ENCODE measurements at regions not wholly inside any gene's neighbourhood (a gene's known extent, or its start where the extent isn't known, plus 50 kb on each side); places are given as distances from the start of the nearest gene placed in this dataset.

GRCh38 chr11:45079943-45080719 is 66.3 kb upstream of the PRDM11 start:
- POLR2A ChIA-PET = no interaction called here
- intact Hi-C loops (cut with micrococcal nuclease) (no loop called here), dilution Hi-C loops (cut with MboI; ENCODE audit: extremely low pct_ligation_motif_present, low sequenced_read_pairs) (no loop called here)
- H3K36me3 ChIP-seq (ENCODE audit: control insufficient read depth in 2 of 2, extremely low read depth in 1 of 2, insufficient read depth in 2 of 2, low read length in 2 of 2) = no peaks in the 10 kb centered on the region
- peaks cover 7 to 8% of the 10 kb centered on the region in 2 experiments for H3K27me3 ChIP-seq (ENCODE audit: control insufficient read depth in 2 of 2, insufficient read depth in 2 of 2, low read length in 2 of 2)
- CTCF ChIA-PET = interaction anchor here (1.2 to 1.4 kb wide), 2 partner anchors 17 to 144 kb away, joined by 3 to 4 read pairs; no protein-coding TSS in a partner anchor
- H2AFZ ChIP-seq (ENCODE audit: low read depth, low read length) = no peak overlapping the region
- no peak for DNase-seq (ENCODE audit: low read depth, low spot score)
- no peaks in the 10 kb centered on the region for H3K4me1 ChIP-seq (ENCODE audit: control insufficient read depth, extremely low read depth, insufficient read depth, low read length)
- H3K9me1 ChIP-seq (replicated peaks; ENCODE audit: control insufficient read depth, extremely low read depth, insufficient read depth, low read length) = no peaks in the 10 kb centered on the region
- no peak overlapping the region for H3K4me2 ChIP-seq (ENCODE audit: insufficient read depth, low read length)
- no peak for FAIRE-seq
- no peaks in the 10 kb centered on the region for H3K79me2 ChIP-seq (ENCODE audit: control insufficient read depth, insufficient read depth, low read length)
- no peaks in the 10 kb centered on the region for H3K9me3 ChIP-seq (replicated peaks; ENCODE audit: control insufficient read depth, insufficient read depth, low read length)
- BruUV-seq (replicated peaks) = no TSS peak
- no peak overlapping the region for H3K27ac ChIP-seq (ENCODE audit: insufficient read depth, low read depth, low read length)
- H4K20me1 ChIP-seq (replicated peaks; ENCODE audit: control insufficient read depth, extremely low read depth, insufficient read depth, low read length) = no peaks in the 10 kb centered on the region
- H3K9ac ChIP-seq (replicated peaks; ENCODE audit: extremely low read depth, insufficient read depth, low read length) = no peak overlapping the region
- H3K4me3 ChIP-seq (replicated peaks in 1 of 3; ENCODE audit: insufficient read depth in 1 of 3, low read depth in 1 of 3, low read length in 3 of 3) = no peak overlapping the region
- TF ChIP-seq MYC (IDR thresholded peaks at IDR 0.05; ENCODE audit: low read depth, low read length) (no peak), JUN (IDR thresholded peaks at IDR 0.05; ENCODE audit: borderline replicate concordance, insufficient read depth, insufficient read length, low read depth) (no peak)

- H2AFZ ChIP-seq (ENCODE audit: low read depth, low read length) = no peak overlapping the region
- FAIRE-seq (no peak), DNase-seq (ENCODE audit: low read depth, low spot score) (no peak)
- TF ChIP-seq GATA2 (IDR thresholded peaks at IDR 0.05; ENCODE audit: insufficient read depth, insufficient read length, low read depth, low read length) (no peak), EZH2 (IDR thresholded peaks at IDR 0.05; ENCODE audit: borderline replicate concordance, low read depth, low read length, severe bottlenecking) (no peak), MYC (IDR thresholded peaks at IDR 0.05; ENCODE audit: low read depth, low read length) (no peak), POLR2A (IDR thresholded peaks at IDR 0.05; ENCODE audit: low read depth, low read length) (no peak), FOS (IDR thresholded peaks at IDR 0.05; ENCODE audit: borderline replicate concordance, insufficient read depth, low read length) (no peak), POLR2AphosphoS5 (IDR thresholded peaks at IDR 0.05; ENCODE audit: insufficient read depth, low read depth, low read length) (no peak), CTCF (IDR thresholded peaks at IDR 0.05; ENCODE audit: extremely low read depth in 1 of 2, insufficient read depth in 1 of 2, low read depth in 1 of 2, low read length in 2 of 2) (no peak), JUN (IDR thresholded peaks at IDR 0.05; ENCODE audit: borderline replicate concordance, insufficient read depth, insufficient read length, low read depth) (no peak), MAX (IDR thresholded peaks at IDR 0.05; ENCODE audit: insufficient read depth, insufficient read length) (no peak)
- peaks cover 5 to 7% of the 10 kb centered on the region in 2 experiments for H3K27me3 ChIP-seq (ENCODE audit: control insufficient read depth in 2 of 2, insufficient read depth in 2 of 2, low read length in 2 of 2)
- no peaks in the 10 kb centered on the region for H3K79me2 ChIP-seq (ENCODE audit: control insufficient read depth, insufficient read depth, low read length)
- no peak overlapping the region for H3K9ac ChIP-seq (replicated peaks; ENCODE audit: extremely low read depth, insufficient read depth, low read length)
- H4K20me1 ChIP-seq (replicated peaks; ENCODE audit: control insufficient read depth, extremely low read depth, insufficient read depth, low read length) = no peaks in the 10 kb centered on the region
- no TSS peak for BruUV-seq (replicated peaks)
- H3K4me1 ChIP-seq (ENCODE audit: control insufficient read depth, extremely low read depth, insufficient read depth, low read length) = no peaks in the 10 kb centered on the region
- no peak overlapping the region for H3K27ac ChIP-seq (ENCODE audit: insufficient read depth, low read depth, low read length)
- POLR2A ChIA-PET = no interaction called here
- H3K9me1 ChIP-seq (replicated peaks; ENCODE audit: control insufficient read depth, extremely low read depth, insufficient read depth, low read length) = no peaks in the 10 kb centered on the region
- no peak overlapping the region for H3K4me2 ChIP-seq (ENCODE audit: insufficient read depth, low read length)
- no peaks in the 10 kb centered on the region for H3K9me3 ChIP-seq (replicated peaks; ENCODE audit: control insufficient read depth, insufficient read depth, low read length)
- intact Hi-C loops (cut with micrococcal nuclease) (no loop called here), dilution Hi-C loops (cut with MboI; ENCODE audit: extremely low pct_ligation_motif_present, low sequenced_read_pairs) (no loop called here)
- CTCF ChIA-PET = interaction anchor here (0.6 to 3.3 kb wide), 7 partner anchors 9 to 156 kb away, joined by 3 to 18 read pairs (median 4); no protein-coding TSS in a partner anchor
- H3K36me3 ChIP-seq (ENCODE audit: control insufficient read depth in 2 of 2, extremely low read depth in 1 of 2, insufficient read depth in 2 of 2, low read length in 2 of 2) = no peaks in the 10 kb centered on the region
- H3K4me3 ChIP-seq (replicated peaks in 1 of 3; ENCODE audit: insufficient read depth in 1 of 3, low read depth in 1 of 3, low read length in 3 of 3) = no peak overlapping the region
Measured at GRCh38 chr11:45082744-45083543, 63.5 kb upstream of the PRDM11 start.
